Type B pancreatic cell (in vitro differentiated cells): ENCODE measurements at regions not wholly inside any gene's neighbourhood (a gene's known extent, or its start where the extent isn't known, plus 50 kb on each side); places are given as distances from the start of the nearest gene placed in this dataset.

Experiments used
- DNase-seq: peaks from one replicate; pipeline ENCODE4 v3.0.0; 2021; ENCODE audit warnings: mixed read lengths; ENCODE audit not compliant: unreplicated experiment; ENCODE audit errors: extremely low spot score
- H3K27ac Mint-ChIP-seq: 2 replicates; pipeline ENCODE4 v1.8.0; 2021; ENCODE audit warnings: mild to moderate bottlenecking, mixed read lengths
- H3K27me3 Mint-ChIP-seq: 2 replicates; pipeline ENCODE4 v1.8.0; 2021; ENCODE audit warnings: mixed read lengths
- H3K36me3 Mint-ChIP-seq: 2 replicates; pipeline ENCODE4 v1.8.0; 2021; ENCODE audit warnings: mixed read lengths
- H3K4me1 Mint-ChIP-seq: one replicate; pipeline ENCODE4 v1.8.0; 2021; ENCODE audit warnings: mixed read lengths; ENCODE audit not compliant: unreplicated experiment
- H3K4me3 Mint-ChIP-seq: 2 replicates; pipeline ENCODE4 v1.8.0; 2021; ENCODE audit warnings: mild to moderate bottlenecking, mixed read lengths
- H3K9me3 Mint-ChIP-seq: 2 replicates; pipeline ENCODE4 v1.8.0; 2021; ENCODE audit warnings: mixed read lengths
- CTCF ChIP-seq: fragments of 200-600 bp; sonication (generic); conservative IDR thresholded peaks from 2 replicates; pipeline ENCODE4 v1.5.0; 2021; ENCODE audit warnings: antibody characterized with exemption, mild to moderate bottlenecking

GRCh38 chr5:33268374-33268773 lies 172.4 kb upstream of the TARS1 start:
- Mint-ChIP-seq H3K9me3 (peaks cover 13% of the 10 kb centered on the region), H3K4me3 (no peak overlapping the region), H3K4me1 (no peaks in the 10 kb centered on the region), H3K36me3 (peaks cover 3% of the 10 kb centered on the region), H3K27ac (no peak overlapping the region), H3K27me3 (no peaks in the 10 kb centered on the region)
- TF ChIP-seq CTCF: no peak
- no peak for DNase-seq

- DNase-seq: no peak
- no peak for TF ChIP-seq CTCF
These were observed 170.1 kb upstream of the TARS1 start for GRCh38 chr5:33270671-33271070.

GRCh38 chr5:33271606-33272005 lies 169.2 kb upstream of the TARS1 start:
- H3K36me3 Mint-ChIP-seq: no peaks in the 10 kb centered on the region
- peaks cover 5% of the 10 kb centered on the region for H3K4me1 Mint-ChIP-seq
- no peak for TF ChIP-seq CTCF
- H3K4me3 Mint-ChIP-seq: no peak overlapping the region
- H3K27ac Mint-ChIP-seq: no peak overlapping the region
- DNase-seq: no peak
- H3K27me3 Mint-ChIP-seq: no peaks in the 10 kb centered on the region
- H3K9me3 Mint-ChIP-seq: no peaks in the 10 kb centered on the region

More at GRCh38 chr5:33270671-33271070, 170.1 kb upstream of the TARS1 start:
- Mint-ChIP-seq H3K27me3 (no peaks in the 10 kb centered on the region), H3K9me3 (no peaks in the 10 kb centered on the region), H3K27ac (no peak overlapping the region), H3K4me3 (no peak overlapping the region), H3K36me3 (no peaks in the 10 kb centered on the region), H3K4me1 (no peaks in the 10 kb centered on the region)

GRCh38 chr5:33272288-33272687 lies 168.5 kb upstream of the TARS1 start:
- Mint-ChIP-seq H3K4me1 (peaks cover 12% of the 10 kb centered on the region), H3K4me3 (no peak overlapping the region), H3K36me3 (no peaks in the 10 kb centered on the region), H3K27me3 (no peaks in the 10 kb centered on the region), H3K9me3 (no peaks in the 10 kb centered on the region), H3K27ac (no peak overlapping the region)
- no peak for TF ChIP-seq CTCF
- no peak for DNase-seq

- Mint-ChIP-seq H3K27me3 (no peaks in the 10 kb centered on the region), H3K4me3 (no peak overlapping the region), H3K9me3 (peaks cover 5% of the 10 kb centered on the region), H3K36me3 (no peaks in the 10 kb centered on the region), H3K4me1 (peaks cover 13% of the 10 kb centered on the region), H3K27ac (no peak overlapping the region)
- no peak for DNase-seq
- TF ChIP-seq CTCF: no peak
These were observed 166.8 kb upstream of the TARS1 start for GRCh38 chr5:33273985-33274384.

GRCh38 chr5:33275391-33275790 lies 165.4 kb upstream of the TARS1 start:
- no peak for TF ChIP-seq CTCF
- peaks cover 13% of the 10 kb centered on the region for H3K4me1 Mint-ChIP-seq
- H3K9me3 Mint-ChIP-seq: peaks cover 5% of the 10 kb centered on the region
- no peak overlapping the region for H3K4me3 Mint-ChIP-seq
- H3K27me3 Mint-ChIP-seq: no peaks in the 10 kb centered on the region
- no peaks in the 10 kb centered on the region for H3K36me3 Mint-ChIP-seq
- no peak for DNase-seq
- no peak overlapping the region for H3K27ac Mint-ChIP-seq
